Inflammatory macrophage treated with lipopolysaccharide for 1 hour (primary cell): ENCODE measurements at regions not wholly inside any gene's neighbourhood (a gene's known extent, or its start where the extent isn't known, plus 50 kb on each side); places are given as distances from the start of the nearest gene placed in this dataset.
A peak's percentile ranks its signal among the peaks of the same experiment; 100 is the strongest.

ENCODE experiments used
- DNase-seq, 2 donors: peaks; one replicate each; pipeline ENCODE4 v3.0.0-alpha.2; 2020 to 2022

GRCh38 chr13:109394311-109394988 is 391.9 kb downstream of the IRS2 start:
- DNase-seq = no peak

- no peak for DNase-seq
Measured at GRCh38 chr13:109393045-109393444, 393.3 kb downstream of the IRS2 start.

DNA sequence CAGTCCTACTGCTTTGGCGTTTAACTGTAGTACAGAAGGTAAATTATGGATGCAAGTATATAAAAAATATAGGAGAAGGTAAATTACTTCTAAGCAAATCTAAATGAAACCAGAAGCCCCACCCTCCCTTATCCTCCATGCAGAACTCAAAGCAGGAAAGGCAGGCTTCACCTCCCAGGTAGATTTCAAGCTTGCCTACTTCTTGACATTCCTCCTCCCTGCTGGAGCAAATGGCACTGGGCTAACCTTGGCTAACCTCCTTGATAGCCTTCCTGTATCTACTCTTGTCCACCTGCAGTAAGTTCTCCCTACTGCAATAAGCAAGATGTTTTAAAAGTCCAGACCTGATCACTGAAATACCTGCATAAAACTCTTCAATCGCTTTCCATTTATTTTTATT is 396.0 kb downstream of the IRS2 start:
- DNase-seq = no peak

DNA sequence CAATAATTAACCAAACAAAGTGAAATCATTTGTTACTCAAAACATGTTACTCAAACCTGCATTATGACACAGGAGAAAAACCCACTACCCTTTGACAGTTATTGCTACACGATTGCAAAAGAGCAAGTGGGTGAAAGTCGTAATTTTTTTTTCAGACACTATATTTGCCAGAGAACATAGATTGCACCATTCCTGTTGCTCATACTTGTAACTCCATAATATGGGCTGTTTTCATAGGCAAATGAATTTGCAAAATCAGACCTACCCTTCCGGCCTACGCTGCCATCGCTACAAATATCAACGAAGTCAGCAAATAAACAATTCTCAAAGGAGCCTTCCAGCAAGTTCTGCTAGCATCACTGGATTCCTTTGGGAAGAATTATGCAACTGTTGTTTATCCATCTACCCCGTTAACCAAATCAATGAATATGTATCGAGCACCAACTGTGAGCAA is 396.5 kb downstream of the IRS2 start:
- peak; percentile 96 to 98 for DNase-seq

GRCh38 chr13:109389456-109389855 is 396.9 kb downstream of the IRS2 start:
- DNase-seq = no peak

GRCh38 chr13:109387471-109387870 is 398.9 kb downstream of the IRS2 start:
- DNase-seq = peak; percentile 64 to 82

GRCh38 chr13:109385242-109385560 is 401.2 kb downstream of the IRS2 start:
- peak; percentile 44 to 65 for DNase-seq

GRCh38 chr13:109384491-109385241 is 401.7 kb downstream of the IRS2 start:
- DNase-seq = no peak

- DNase-seq = peak in 1 of 2 donors; percentile 39
Measured at GRCh38 chr13:109383683-109384082, 402.7 kb downstream of the IRS2 start.

GRCh38 chr13:109381546-109382180 is 404.7 kb downstream of the IRS2 start:
- DNase-seq = peak; percentile 37 to 62

DNA sequence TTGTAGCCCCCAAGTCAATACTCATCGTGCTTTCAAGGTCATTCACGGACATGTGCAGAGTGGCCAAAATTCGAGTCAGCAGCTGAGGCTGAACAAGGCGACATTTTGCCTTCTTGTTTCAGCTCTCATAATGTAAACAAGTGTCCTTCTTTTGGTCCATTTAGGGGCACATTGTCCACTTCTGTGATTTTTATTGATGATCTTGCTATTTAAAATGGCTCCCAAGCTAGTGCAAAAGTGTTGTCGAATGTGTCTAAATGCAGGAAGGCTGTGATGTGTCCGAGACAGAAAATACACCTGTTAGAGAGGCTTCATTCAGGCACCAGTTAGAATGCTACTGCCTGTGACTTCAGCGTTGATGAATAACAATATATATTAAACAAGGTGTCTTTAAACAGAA is 405.9 kb downstream of the IRS2 start:
- no peak for DNase-seq

DNA sequence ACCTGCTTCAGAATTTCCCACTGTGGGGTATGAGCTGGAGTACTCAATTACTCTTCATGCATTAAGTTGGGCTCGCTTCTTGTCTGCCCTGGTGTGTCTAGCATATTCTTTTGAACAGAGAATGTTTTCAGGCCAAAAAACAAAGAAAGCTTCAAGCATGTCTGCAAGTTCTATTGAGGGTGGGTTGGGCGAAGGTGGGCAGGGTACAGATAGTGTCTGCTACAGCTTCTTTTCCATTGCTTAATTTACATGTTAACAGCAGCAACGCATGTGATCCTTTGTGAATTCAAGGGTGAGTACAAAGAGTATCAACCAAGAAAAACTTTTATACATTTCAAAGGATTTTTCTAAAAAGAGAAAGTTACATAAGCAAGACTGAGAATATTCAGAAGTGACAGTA is 406.5 kb downstream of the IRS2 start:
- no peak for DNase-seq

GRCh38 chr13:109376936-109377335 is 409.4 kb downstream of the IRS2 start:
- no peak for DNase-seq

- DNase-seq = no peak
Measured at GRCh38 chr13:109374609-109375200, 411.7 kb downstream of the IRS2 start.

DNA sequence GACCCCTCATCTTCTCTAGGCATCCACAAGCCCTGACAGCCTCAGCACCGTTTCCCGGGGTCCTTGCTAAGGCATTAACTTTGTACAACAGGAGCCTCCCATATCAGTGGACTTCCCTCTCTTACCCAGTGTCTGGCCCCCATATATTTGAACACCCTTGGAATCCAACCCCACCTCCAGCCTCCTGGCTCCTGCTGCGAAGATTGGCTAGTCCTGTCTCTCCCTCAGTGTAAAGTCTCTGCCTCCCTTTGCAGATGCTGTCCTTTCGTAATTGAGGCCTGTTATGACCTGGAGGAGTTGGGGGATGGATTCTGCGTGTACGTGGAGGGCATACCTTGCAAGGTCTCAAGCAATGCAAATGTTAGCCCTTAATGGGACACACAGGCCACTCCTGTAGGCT is 413.7 kb downstream of the IRS2 start:
- no peak for DNase-seq

DNA sequence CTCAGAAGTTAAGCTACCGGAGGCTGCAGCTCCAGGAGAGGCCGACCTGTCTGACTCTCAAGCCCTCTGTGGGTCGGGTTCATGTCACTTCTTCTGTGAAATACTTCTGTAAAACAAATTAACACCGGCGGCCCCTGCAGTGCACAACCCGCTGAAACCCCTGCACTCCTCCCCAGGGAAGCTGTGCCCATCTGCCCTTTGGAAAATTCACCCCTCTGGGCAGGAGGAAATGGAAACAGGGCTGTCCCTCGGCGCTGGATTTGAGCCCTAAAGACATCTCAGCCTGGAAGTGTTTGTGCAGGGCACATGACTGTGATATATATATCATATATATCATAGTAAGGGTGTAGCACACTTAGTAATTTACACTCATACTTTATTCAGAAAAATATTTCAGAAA is 415.3 kb downstream of the IRS2 start:
- no peak for DNase-seq

GRCh38 chr13:109370496-109370895 is 415.9 kb downstream of the IRS2 start:
- no peak for DNase-seq

GRCh38 chr13:109369353-109370052 is 416.9 kb downstream of the IRS2 start:
- no peak for DNase-seq

DNA sequence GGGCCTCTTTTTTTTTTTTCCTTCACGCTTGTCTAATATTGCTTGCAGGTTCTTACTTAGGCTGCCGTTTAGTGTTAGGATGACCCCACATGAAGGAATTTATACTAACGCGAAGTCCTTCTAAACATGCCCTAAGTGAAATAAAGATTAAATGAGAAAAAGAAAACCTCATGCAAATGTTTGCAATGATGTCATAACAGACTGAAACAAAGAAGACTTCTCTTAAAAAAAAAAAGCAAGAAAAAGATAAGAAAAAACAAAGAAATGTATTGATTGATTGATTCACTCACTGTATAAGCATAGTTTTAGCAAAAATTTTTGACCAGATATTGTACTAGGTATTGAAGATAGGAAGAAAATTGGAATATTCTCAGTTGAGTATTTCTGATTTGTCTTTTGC is 418.2 kb downstream of the IRS2 start:
- no peak for DNase-seq

- peak in 1 of 2 donors; percentile 8 for DNase-seq
Measured at GRCh38 chr13:109366525-109366924, 419.9 kb downstream of the IRS2 start.

DNA sequence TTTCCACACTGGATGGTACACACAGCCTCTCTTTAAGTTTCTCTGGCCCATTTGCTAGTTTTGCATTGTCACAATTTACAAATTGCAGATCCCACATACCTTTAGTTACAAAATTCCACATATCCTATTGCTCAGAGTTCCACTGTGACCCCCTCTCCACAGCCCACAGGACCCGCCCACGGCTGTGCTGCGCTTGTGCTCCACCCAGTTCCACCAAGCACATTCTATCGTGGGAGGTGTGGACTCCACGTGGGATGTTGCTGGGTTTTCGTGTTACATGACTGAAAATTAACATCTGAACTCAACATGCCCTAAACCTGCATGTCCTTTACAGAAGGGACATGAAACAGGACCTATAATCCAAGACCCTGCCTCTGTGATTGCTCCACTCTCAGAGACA is 423.0 kb downstream of the IRS2 start:
- no peak for DNase-seq

GRCh38 chr13:109362616-109363015 is 423.8 kb downstream of the IRS2 start:
- DNase-seq = no peak
